ENCODE measurements at regions not wholly inside any gene's neighbourhood (a gene's known extent, or its start where the extent isn't known, plus 50 kb on each side); places are given as distances from the start of the nearest gene placed in this dataset.

DNA sequence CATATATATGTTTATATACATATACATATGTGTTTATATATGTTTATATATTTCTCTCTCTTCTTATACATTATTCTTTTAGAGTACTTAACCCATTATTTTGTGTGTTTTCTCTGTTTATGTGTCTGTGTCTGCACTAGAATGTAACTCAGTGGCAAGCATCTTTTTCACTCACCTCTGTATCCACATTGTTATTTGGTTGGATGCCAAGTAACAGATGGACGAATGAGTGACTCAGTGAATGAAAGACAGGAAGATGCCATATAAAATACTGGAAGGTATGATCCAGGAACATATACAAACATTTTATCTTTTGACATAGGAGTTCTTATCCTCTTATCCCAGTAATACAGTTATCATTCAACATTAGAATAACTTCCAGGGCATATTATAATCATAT lies 684.8 kb downstream of the RNF144A start:
- no peaks in the 10 kb centered on the region for H3K4me1 ChIP-seq (ENCODE audit: low read depth)
- DNase-seq (ENCODE audit: low read depth in 1 of 2, low spot score in 1 of 2): no peak
- no peak overlapping the region for H3K4me3 ChIP-seq
- no peaks in the 10 kb centered on the region for H3K9me3 ChIP-seq (ENCODE audit: low read depth)
- no peaks in the 10 kb centered on the region for H3K36me3 ChIP-seq
- TF ChIP-seq, protein P1, sequence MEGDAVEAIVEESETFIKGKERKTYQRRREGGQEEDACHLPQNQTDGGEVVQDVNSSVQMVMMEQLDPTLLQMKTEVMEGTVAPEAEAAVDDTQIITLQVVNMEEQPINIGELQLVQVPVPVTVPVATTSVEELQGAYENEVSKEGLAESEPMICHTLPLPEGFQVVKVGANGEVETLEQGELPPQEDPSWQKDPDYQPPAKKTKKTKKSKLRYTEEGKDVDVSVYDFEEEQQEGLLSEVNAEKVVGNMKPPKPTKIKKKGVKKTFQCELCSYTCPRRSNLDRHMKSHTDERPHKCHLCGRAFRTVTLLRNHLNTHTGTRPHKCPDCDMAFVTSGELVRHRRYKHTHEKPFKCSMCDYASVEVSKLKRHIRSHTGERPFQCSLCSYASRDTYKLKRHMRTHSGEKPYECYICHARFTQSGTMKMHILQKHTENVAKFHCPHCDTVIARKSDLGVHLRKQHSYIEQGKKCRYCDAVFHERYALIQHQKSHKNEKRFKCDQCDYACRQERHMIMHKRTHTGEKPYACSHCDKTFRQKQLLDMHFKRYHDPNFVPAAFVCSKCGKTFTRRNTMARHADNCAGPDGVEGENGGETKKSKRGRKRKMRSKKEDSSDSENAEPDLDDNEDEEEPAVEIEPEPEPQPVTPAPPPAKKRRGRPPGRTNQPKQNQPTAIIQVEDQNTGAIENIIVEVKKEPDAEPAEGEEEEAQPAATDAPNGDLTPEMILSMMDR (IDR thresholded peaks at IDR 0.05; ENCODE audit: low read depth, low read length): no peak
- no peaks in the 10 kb centered on the region for H3K27me3 ChIP-seq
- H3K27ac ChIP-seq: no peak overlapping the region

DNA sequence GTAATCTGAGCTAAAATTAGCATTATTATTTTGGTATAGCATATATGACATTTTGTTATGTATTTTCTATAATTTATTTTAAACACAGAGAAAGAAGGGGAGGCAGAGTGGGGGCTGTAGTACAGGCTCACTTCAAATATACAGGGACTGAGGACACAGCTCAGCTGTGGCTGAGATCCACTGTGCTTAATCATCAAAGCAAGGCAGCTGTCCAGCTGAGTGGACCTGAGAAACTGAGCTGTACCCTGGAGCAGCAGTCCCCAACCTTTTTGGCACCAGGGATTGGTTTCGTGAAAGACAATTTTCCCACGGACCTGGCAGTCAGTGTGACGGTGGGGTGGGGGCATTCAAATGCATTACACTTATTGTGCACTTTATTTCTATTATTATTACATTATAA lies 687.2 kb downstream of the RNF144A start:
- Histone ChIP-seq H3K27ac (no peak overlapping the region), H3K4me1 (ENCODE audit: low read depth) (no peaks in the 10 kb centered on the region), H3K9me3 (ENCODE audit: low read depth) (no peaks in the 10 kb centered on the region), H3K27me3 (no peaks in the 10 kb centered on the region), H3K36me3 (no peaks in the 10 kb centered on the region), H3K4me3 (no peak overlapping the region)
- TF ChIP-seq, protein P1 (IDR thresholded peaks at IDR 0.05; ENCODE audit: low read depth, low read length): no peak
- peak in 1 of 2 donors; percentile 39 for DNase-seq (ENCODE audit: low read depth in 1 of 2, low spot score in 1 of 2)

DNA sequence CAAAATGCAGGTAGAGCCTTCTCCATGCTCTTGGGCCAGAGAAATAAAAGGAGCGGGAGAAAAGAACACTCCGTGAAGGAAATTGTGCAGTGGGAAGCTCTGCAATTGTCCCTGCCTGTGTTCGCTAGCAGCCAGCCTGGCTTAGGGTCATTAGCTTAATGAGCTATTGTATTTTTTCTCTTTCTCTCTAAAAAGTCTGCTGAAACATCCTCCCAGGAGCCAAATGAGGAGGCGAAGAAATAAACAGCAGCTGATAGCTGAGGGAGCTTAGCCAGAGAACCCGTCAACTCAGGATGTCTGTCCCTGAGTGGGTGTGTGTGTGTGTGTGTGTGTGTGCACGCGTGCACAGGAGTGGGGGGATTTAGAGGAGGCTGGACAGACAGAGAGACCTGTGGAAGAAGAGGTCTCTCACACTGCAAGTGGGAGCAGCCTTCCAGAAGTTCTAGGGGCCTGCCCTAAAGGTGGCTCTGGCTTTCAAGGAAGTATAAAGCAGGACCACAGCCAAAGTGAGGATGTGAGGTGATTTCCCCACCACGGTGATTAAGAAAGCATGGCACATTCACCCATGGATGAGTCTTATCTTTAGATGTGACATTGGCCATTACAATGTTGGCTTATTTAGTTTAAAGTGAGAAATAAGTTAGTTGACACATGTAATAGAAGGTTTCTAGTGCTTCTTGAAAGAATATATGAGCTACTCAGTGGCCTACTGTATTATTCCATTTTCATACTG lies 690.4 kb downstream of the RNF144A start:
- Histone ChIP-seq H3K4me1 (ENCODE audit: low read depth) (no peaks in the 10 kb centered on the region), H3K9me3 (ENCODE audit: low read depth) (no peaks in the 10 kb centered on the region), H3K27me3 (no peaks in the 10 kb centered on the region), H3K27ac (no peak overlapping the region), H3K36me3 (no peaks in the 10 kb centered on the region), H3K4me3 (no peak overlapping the region)
- TF ChIP-seq, protein P1 (IDR thresholded peaks at IDR 0.05; ENCODE audit: low read depth, low read length): no peak
- DNase-seq (ENCODE audit: low read depth in 1 of 2, low spot score in 1 of 2): no peak

DNA sequence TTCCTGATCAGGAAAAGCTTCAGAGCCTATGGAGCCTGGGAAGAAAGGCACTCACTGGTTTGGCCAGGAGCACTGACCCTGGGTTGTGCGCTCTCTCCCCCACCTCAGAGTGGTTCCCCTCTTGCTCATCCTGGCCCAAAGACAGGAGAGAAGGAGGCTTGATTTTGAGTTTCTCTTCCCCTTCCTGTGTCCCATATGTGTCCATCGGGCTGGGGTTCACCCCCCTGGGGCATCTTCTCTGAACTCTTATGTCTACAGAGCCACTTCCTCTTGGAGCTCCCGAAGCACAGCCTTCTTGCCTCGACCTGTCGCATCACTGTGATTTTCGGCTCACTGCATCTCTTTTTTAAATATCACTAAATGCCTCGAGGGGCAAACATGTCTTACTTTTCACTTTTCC lies 692.3 kb downstream of the RNF144A start:
- TF ChIP-seq, protein P1 (IDR thresholded peaks at IDR 0.05; ENCODE audit: low read depth, low read length): no peak
- H3K4me3 ChIP-seq: no peak overlapping the region
- no peak for DNase-seq (ENCODE audit: low read depth in 1 of 2, low spot score in 1 of 2)

DNA sequence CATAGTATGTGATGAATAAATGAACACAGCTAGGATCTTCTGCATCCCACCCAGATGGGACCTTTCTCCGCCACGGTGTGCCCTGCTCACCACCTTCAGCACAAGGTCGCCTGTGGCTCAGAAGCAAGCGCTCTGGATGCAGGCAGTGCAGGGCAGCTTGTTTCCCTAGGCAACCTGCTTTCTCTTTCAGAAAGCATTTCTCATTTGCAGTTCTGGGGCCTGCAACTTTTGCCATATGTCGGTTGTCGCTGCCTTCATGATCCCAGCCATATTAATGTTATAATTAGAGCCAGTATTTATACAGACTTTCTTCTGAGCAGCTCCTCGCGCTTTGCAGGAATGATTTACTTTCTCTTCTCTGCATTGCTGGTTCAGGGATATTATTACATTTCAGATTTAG lies 692.8 kb downstream of the RNF144A start:
- no peak overlapping the region for H3K4me3 ChIP-seq
- H3K36me3 ChIP-seq: no peaks in the 10 kb centered on the region
- H3K27me3 ChIP-seq: no peaks in the 10 kb centered on the region
- no peaks in the 10 kb centered on the region for H3K9me3 ChIP-seq (ENCODE audit: low read depth)
- no peaks in the 10 kb centered on the region for H3K4me1 ChIP-seq (ENCODE audit: low read depth)
- TF ChIP-seq, protein P1 (IDR thresholded peaks at IDR 0.05; ENCODE audit: low read depth, low read length): no peak
- no peak for DNase-seq (ENCODE audit: low read depth in 1 of 2, low spot score in 1 of 2)
- no peak overlapping the region for H3K27ac ChIP-seq

More for the DNA sequence above, 692.3 kb downstream of the RNF144A start:
- Histone ChIP-seq H3K36me3 (no peaks in the 10 kb centered on the region), H3K27ac (no peak overlapping the region), H3K4me1 (ENCODE audit: low read depth) (no peaks in the 10 kb centered on the region), H3K9me3 (ENCODE audit: low read depth) (no peaks in the 10 kb centered on the region), H3K27me3 (no peaks in the 10 kb centered on the region)
